DLD1 (cell line): ENCODE measurements at regions not wholly inside any gene's neighbourhood (a gene's known extent, or its start where the extent isn't known, plus 50 kb on each side); places are given as distances from the start of the nearest gene placed in this dataset.

Experiments
- in situ Hi-C: cut with HindIII; loops from 2 replicates; pipeline ENCODE4 v1.10.0; 2017; ENCODE audit warnings: low sequenced_read_pairs

DNA sequence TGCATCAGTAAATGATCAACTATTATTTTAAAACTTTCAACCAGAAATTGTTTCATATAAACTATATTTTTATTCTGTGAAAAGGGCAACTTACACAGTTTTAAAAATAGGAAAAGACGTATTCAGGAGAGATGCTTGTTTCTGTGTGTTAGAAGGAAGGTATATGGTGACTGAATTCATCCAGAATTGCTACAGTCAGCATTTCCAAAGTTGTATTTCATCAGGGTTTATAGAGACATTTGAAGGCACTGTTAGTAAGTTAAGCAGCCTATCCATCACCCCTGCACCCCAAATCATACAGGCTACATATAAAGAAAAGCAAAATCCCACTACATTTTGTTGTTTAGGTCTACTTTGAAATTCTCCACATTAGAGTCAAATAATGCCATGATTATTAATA, 716.0 kb downstream of the KCTD16 start:
- in situ Hi-C loops, result no loop called here

DNA sequence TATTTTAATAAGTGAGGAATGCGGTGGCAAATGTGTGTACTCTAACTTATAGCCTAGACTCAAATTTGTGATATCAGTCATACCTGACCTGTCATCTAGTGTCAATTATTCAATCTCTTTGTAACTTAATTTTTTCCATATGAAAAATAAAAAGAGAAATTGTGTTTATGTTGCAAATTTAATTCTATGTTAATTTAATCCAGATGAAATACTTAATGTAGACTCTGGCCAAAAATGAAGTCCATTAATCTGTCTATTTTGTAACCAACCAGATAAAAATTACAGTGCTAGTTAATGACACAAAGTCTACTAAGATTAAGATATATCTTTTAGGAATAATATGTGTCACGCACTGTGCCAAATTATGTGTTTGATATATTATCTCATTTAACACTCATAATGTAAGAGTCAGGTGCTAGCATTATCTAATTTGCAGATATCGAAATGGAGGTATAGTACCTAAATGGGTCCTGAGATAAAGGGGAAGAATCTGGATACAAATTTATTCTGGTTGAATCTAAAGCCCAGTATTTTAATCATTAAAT, 712.1 kb downstream of the KCTD16 start:
- in situ Hi-C loops, result no loop called here

DNA sequence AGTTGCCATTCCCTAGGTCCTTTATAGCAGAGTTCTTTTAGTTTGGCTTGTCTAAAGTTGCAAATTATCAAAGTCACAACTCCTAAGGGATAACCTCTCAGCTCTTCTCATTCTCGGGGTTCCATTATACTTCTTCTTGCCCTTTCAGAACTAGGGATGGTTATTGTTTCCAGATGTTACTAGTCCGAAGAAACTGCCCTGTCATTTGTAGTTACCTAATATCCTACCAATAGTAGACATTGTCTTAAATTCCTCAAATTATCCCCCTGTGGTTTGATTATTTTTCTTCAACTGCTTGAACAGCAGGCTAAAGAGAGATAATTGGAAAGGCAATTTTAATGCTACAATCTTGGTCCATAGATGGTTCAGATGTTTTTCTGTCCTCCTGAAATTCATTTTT, 709.8 kb downstream of the KCTD16 start:
- in situ Hi-C loops, result no loop called here

DNA sequence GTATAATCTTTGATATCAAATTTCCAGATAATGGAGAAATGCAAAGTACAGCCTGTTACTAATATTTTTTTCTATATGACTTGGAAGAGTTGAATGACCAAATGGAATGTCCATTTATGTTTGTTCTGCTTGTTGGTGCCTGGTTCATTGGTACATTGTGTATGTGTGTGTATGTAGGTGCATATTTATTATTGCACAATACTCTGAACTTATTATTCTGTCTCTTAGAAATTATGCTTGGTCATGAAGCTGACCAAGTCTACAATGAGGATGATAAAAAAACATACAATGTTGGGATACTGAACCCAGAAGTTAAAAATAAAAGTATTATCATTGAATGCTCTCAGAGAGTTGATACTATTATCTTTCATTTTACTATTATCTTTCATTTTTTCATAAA, 706.3 kb downstream of the KCTD16 start:
- in situ Hi-C loops, result no loop called here

DNA sequence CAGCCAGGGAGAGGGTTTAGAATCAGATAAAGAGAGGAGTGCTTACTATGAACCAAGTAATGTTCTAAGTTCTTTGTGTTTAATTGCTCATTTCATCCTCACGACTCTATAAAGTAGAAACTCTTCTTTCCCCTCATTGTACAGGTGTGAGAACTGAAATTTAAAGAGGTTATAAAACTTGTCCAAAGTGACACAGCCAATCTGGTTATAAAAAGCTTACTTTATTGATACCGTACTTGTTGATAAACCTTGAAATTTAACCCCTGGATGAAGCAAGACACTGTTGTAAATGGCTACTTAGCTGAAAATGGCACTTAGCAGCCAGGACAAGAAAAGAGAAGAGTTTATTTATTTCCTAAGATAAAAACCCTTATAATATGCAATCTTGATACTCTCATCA, 702.4 kb downstream of the KCTD16 start:
- in situ Hi-C loops, result no loop called here

DNA sequence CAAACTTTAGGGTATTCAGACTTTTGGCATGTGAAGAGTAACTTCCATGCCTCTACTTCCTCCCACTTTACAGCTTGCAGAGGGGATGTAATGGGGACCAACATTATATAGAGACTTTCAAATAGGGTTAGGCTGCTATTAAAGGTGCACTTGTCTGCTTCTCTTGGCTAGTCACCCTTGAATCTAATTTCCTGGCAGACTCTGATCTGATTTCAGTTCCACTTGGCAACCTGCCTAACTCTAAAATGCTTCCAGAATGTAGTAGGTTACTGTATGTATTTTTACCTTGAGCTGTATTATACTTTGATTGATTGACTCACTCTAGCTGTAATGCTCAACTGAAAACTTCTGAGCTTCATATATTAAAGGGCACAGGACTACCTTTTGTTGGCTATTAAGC, 693.4 kb downstream of the KCTD16 start:
- in situ Hi-C loops, result no loop called here

DNA sequence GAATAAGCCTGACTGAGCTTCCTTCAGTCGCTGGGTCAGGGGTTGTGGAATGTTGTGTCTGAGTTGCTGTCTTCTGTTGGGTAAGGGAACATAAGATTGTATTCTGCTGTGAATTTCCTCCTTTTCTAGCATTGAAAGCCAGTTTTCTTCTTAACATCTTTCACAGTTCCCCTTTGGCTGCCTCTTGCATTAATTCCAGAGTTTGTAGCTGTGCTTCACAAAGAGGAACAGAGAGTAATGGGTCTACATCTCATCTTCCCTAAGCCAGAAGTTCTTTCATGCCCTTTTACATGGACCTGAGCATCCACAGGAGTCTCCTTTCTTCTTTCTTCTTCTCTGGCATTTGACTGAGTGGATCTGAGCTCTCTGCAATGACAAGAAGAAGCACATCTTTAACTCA, 686.8 kb downstream of the KCTD16 start:
- in situ Hi-C loops, result no loop called here

DNA sequence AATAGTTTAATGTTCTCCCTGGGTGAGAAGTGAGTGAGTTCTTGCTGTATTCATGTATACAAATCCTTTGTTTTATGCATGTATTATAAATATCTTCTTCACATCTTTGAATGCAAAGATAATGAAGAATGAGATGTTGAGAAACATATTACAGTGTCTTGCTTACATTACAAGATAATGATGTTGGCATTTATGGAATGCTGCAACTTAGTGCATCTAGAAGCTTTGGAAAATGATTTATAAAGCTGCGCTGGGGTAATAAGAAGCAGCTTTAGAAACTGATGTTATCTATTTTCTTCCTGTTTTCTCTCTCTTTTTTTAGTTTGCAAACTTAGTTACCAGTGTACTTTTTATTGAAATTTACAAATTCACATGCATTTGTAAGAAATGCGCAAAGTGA, 673.4 kb downstream of the KCTD16 start:
- in situ Hi-C loops, result no loop called here

DNA sequence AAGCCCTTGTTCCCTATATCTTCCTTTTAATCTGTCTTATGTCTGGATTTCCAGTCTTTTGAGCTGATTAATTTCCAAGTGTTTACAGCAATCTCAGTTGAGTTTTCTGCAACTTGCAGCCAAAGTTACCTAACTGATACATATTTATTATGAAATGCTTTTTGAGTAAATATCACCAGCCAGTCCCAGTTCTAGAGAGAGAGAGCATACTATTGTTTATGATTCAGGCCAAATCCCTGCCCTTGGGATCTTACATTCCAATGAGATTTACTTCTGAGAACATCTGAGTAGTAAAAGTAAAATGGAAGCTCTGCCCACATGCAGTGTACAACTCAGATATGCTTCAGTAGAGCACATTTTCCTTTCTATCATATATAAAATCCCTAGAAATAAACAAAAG, 661.7 kb downstream of the KCTD16 start:
- in situ Hi-C loops, result no loop called here

DNA sequence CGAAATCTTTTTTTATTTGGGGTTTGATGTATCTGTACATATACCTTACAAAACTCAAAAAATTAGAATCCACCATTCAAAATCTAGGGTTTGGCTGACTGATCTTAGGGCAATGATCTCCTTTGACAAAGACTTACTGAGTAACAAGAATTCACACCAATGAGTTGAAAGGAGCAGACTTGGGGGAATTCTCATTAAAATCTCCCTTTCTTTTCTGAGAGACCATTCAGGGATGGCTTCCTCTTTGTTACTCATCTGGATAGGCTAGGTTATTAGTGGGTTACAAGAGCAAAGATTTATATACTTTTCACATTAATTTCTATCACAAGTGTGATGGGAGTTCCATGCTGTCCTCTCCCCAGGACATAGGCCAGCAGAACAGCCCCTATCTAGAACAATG, 661.0 kb downstream of the KCTD16 start:
- in situ Hi-C loops, result no loop called here

DNA sequence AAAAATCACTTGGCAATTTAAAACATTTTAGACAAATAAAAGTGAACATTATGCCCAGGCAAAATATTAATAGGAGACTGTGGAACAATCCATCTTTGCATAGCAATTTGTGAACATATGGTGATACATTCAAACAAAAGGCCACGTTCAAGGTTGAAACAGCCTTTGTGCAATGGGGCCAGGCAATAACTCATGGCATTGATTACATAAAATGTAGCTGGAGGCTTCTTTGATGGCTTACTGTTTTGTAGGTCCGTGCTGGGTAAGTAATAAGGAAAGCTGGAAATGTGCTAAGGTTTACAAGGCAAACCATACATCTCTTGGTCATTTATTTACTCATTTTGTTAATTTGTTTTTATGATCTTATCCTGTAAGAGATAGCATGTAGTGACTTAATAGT, 651.8 kb downstream of the KCTD16 start:
- in situ Hi-C loops, result no loop called here

DNA sequence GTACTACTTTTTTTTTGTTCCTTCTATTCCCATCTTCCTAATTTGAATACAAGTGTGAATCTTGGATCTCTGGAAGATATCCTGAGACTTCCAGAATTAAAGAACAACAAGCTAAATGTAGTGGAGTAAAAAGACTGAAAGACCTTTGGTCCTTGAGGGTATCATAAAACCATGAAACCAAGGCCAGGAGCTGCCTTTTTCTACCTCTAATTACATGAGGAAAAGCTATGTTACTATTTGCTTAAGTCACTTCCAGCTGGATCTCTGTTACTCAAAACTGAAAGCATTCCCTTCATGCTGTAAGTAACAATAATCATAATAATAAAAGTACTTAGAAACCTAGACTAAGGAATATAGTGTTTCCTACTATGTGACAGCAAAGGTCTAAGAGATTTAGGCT, 649.6 kb downstream of the KCTD16 start:
- in situ Hi-C loops, result no loop called here

DNA sequence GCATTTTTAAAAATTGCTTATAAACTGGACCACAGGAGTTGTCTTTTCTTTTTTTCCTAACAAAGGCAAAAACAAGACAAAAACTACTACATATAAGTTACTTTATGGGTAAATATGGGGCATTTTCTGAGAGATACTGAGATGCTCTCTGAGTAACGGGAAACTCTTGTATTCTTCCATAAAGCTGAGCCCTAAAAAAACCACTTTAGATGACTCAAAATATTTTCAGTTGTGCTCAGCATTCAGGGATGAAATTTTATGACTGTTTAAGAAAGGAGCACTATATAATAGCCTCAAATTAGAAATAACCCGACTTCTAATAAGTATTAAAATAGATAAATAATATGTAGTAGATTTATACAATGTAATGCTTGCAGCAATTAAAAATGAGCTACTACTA, 644.5 kb downstream of the KCTD16 start:
- in situ Hi-C loops, result no loop called here

DNA sequence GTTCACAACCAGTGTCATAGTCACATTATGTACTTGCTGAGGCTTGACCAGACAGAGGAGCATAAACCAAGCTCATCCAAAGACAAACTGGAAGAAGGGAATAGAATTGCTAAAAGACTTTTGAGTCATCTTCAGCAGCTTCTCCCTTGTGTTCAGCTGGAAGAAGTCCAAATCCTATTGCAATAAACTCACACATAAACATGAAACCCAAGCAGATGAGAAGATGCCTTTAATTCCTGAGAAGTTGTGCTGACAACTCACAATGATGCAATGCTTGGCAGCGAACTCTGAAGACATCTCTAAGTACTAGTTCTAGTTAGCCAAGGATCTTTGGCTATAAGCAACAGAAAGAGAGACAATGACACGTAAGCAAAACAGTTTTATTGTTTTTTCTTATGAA, 642.1 kb downstream of the KCTD16 start:
- in situ Hi-C loops, result no loop called here

DNA sequence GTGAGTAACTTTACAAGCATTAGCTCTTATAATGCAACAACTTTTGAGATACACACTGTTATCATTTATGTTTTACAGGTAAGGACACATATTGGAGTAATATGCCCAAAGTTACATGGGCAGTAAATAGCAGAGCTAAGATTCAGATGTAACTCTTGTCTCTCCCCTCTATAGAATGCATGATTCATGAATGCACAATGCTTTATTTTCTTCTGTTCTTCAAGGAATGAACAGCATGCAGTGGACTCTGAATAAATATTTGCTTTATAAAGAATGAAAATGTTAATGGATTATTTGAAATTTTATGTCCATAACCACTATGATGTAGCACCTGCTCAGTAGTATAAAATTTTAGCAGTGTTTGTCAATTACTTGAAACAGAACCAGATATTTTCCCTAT, 629.5 kb downstream of the KCTD16 start:
- in situ Hi-C loops, result no loop called here

DNA sequence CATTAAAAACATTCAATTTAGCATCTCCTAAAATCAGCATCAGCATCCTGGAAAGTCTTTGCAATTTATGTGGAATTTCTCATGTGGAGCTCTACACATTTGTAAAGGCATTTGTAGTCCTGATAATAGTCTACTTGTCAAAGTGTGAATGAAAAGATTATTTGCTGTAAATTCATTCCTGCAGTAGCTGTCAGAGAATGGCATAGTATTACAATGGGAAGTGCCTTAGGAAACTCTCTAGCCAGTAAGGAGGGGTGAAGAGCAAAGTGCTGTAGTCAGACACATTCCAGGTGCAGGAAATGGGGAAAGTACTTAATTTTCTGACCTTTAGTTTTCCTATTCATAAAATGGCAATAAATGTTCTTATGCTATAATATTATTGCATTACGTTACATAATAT, 627.9 kb downstream of the KCTD16 start:
- in situ Hi-C loops, result no loop called here

DNA sequence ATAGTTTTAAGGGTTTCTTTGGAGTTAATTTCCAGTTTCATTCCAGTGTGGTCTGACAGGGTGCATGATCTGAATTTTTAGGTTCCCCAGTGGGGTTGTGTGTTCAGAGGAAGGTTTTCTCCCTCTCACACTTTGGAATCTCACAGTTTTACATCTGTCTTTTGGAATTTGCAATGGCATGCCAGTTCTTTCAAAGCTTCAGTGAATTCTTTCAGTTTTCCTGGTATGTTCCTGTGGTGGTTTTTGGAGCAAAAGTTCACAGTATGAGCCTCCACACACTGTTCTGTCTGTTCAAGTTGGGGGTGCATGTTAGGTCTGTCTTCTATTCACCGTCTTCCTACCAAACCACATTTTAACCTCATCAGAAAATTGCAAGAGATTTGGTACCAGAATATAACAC, 624.2 kb downstream of the KCTD16 start:
- in situ Hi-C loops, result no loop called here

DNA sequence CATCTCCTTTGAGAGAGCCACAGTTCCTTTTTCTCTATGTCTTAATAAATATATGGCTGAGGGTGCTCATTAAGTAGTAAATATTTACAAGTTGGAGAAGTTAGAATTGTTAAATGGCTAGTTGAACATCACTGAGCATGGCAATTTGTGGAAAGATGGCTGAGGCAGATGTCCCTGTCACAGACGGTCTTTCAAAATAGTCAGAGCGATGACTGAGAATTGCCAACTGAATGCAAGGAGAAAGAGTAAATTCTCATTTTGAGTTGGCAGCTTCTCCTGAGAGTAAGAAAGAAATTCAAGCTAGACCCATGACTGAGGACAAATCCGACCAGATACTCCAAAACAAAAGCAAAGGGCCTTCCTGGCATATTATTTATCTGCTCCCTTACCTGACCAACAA, 617.9 kb downstream of the KCTD16 start:
- in situ Hi-C loops, result no loop called here

DNA sequence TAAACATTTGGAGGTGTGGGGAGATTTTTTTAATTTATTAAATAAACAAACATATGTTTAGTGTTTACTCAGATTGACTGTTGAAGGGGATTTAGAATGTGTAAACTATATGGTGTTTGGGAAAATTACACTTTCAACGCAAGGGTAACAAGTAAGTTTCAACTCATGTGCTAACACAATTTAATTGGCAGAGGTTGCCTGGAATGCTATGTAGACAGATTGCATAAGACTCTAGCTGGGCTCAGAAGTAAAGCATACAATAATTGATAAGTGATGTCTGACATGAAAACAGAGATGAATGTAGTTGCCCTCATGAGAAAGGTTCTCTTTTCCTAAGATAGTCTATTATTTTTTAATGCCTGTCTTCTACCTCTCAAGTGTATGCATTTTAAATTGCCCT, 617.4 kb downstream of the KCTD16 start:
- in situ Hi-C loops, result no loop called here

DNA sequence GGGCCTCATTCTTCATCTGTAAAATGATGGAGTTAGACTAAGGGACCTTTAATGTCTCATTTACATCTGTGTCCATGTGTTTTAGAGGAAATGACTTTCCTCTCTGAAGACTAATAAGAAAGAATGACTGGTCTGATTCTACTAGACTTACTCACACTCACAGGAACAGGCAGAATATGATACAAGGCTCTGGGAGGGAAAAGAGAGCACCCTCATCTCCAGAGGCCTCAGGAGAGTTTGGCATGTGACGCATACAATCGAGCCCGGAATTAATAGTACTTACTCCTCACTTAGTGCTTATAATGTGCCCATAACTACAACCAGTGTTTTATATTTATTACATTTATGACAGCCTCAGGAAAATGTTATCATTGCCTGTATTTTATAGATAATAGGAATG, 608.7 kb downstream of the KCTD16 start:
- in situ Hi-C loops, result no loop called here

DNA sequence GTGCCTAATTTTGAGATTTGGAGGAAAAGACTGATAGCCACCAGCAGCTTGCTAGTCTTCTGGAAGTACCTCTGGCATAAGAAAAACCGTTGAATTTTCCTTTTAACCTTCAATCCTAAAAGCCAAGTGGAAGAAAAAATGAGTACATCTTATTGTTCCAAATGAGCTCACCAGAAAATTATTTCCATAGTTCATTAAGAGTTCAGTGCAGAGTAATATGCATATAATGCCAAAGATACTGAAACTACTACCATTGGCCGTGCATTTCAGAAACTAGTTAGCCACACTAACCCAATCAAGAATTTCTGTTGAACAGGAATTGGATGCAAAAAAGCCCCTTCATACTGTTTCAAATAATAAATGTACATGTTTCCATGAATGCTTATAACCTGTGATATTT, 607.9 kb downstream of the KCTD16 start:
- in situ Hi-C loops, result no loop called here

DNA sequence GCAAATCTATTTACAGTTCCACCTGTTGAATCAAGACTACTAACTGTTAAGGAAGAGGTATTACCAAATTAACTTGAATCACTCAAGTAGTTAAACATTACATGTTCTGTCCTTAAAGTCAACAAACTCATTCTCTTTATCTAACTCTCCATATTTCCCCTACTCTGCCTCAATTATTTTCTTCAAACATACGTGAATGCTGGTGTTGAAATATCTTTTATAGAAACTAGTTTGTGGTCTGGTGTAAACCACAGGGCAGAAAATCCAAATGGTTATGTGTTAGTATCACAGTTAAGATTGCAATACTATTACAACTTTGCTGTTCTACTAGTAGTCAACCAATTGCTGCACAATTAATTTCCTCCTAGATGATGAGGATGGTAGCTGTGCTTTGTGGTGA, 603.5 kb downstream of the KCTD16 start:
- in situ Hi-C loops, result no loop called here

DNA sequence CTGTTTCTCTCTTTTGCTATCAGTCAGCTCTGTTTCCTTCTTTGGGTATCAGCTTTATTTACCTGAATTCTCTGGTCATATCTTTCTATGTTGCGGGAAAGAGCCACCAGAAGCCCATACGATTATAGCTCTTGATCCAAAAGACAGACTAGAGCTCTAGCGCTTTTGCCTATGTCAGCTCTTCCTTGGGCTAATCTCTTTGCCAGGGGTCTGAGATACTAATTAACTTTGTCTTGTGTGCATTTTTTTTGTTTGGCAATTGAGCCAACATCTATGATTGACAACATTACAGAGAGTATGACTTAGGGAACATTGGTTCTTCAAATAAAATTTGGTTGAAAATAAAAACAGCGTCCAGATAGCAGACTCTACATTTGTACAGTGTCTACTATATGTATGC, 603.0 kb downstream of the KCTD16 start:
- in situ Hi-C loops, result no loop called here

DNA sequence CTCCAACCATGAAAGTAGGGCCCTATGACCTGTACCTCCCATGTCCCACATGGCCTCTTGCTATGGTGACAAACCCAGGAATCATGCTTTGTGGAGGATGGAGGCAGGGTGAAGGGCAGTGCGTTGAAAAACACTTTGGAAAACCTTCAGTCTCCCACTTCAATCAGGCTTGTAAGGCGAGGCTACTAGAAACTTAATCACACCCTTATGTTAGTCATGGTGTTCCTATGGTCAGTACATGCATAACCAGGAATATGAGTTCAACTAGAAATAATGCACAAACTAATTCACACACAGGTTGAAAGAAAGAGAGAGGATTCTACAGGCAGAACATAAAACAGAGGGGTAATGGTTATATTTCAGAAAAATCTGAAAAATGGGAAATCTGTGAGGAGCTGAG, 601.1 kb downstream of the KCTD16 start:
- in situ Hi-C loops, result no loop called here
